GM10847 (cell line): ENCODE measurements at regions not wholly inside any gene's neighbourhood (a gene's known extent, or its start where the extent isn't known, plus 50 kb on each side); places are given as distances from the start of the nearest gene placed in this dataset.

ENCODE experiments used
- POLR2A ChIP-seq: IDR thresholded peaks from 2 replicates; pipeline ENCODE4 v1.6.1; 2011; ENCODE audit not compliant: insufficient read length; ENCODE audit errors: extremely low read depth

DNA sequence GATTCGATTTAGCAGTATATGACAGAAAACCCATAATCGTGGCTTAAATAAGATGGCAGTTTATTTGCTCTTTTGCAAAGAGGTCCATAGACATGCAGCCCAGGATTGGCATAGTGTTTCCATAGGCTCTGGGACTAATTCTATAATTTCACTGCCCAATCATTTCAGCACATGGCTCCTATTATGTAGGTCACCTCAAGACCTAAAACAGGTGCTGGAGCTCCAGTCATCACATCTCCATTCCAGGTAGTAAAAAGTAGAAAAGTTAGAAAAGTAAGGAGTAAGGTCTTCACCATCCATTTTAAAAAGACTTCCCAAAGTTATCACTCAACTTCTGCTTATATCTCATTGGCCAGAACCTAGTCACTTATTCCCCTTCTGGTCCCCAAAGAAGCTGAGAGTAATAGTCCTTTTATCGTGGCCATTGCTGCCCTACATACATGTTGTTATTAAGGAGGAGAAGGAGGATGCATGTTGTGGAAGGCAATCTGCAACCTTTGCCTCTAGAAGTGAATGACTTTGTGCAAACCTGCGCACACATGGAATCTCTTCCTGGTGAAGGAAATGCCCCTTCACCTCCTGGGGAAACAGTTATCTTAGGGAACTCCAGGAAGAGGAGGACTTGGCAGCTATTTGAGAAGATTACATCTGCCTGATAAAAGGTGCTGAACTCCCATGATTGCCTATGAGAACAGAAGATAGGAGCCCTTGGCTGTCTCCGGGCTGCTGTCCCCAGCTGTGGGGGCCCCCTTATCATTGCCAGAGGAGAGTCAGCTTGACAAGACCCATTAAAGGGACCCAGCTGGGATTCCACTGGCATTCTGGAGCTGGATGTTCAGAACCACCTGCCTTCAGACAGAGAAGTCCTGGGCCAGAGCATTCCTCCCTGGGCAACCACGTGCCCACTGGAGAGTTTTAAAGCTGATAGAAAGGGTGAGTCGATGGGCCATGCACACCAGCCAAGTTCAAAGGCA, 330.6 kb upstream of the ZMIZ1 start:
- no peak for TF ChIP-seq POLR2A

DNA sequence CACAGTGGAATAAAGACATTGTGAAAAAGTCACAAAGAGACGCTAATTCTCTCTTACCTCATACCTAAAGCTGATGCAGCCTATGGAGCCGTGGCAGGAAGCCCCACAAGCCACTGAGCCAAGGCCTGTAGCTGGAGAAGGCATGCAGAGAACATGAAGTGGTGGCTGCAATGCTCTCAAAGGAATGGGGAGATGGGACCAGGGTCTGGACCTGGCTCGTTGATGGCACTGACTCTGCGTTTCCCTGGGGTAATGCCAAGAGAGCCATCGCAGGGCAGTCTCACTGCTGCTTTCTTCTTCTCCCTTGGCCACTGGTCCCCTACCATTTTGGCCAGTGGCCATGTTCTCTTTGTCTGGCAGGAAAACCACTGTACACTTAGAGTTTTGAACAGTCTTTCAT, 329.9 kb upstream of the ZMIZ1 start:
- TF ChIP-seq POLR2A = no peak

DNA sequence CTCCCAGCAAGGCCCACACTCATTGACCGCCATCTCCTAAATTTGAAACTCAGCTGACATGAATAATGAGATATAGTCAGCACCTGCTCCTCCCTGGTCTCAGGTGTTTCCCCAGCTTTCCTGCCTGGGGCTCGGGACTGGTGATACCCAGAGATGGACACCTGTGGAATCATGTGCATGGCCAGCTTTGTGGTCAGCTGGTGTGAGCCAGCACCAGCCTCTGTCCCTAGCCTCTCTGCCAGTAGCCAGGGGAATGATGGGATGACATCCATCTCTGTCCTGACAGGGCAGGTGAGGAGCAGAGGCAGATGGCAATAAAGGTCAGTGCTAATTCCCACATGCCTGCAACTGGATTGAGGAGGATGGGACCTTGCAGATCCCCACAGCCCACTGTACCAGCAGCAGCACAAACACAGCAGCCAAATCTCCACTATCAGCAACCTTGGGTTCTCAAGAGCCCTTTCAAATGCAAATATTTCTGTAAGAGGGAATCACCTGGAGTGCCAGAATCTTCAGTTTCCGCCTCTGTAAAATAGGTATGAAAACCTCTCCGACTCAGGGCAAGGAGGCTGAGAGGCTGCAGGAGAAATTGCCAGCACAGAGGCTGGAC, 329.2 kb upstream of the ZMIZ1 start:
- no peak for TF ChIP-seq POLR2A

DNA sequence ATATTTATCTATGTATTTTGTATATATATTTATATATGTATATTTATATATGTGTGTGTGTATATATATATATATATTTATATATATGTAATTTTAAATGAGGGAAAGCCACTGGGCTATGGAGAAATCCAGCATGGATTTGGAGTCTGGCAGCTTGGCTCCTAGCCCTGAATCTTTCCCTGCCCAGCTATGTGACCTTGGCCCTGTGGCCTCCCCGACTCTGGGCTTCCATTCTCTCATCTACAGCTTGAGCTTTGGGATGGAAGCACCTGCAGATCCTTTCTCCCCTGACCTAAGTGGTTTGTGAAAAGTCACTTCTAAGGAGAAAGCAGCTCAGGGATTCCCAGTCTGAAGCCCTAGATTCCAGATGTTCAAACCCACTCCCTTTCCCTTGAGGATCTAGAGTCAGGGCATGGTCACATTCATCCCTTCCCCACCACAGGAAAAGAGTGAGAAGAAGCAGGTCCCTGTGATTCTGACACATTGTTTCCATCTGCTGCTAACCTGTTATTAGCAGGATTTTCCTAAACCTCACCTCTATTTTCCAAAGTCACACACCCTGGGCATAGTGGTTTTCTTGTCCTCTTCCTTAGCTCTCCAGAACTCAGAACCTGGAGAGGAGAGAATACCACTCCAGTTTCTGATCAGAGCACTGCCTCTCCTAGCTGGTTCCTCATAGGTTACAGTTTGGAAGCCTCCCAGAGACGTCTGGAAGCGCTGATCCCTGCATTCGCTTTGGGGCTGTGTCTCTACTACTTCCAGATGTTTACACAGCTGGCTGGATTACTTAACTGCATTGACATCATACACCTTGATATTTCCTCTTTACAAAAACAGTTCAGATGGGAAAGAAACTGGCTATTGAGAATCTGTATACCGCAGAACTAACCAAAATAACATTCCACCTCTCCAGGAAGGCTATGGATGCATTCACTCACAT, 327.5 kb upstream of the ZMIZ1 start:
- no peak for TF ChIP-seq POLR2A

DNA sequence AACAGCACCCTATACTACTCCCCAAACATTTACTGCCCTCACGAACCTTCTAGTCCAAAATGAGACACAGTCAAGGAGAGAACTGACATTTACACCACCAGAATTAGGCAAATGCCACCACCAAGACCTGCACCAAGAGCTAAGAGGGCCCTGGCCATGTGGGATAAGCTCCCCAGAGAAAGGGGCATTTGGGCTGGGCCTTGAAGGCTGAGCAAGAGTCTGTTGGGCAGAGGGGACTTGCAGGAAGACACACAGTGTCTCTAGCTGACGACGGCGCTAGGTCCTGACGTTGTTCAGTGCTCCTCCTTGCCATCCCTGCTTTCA, 326.4 kb upstream of the ZMIZ1 start:
- no peak for TF ChIP-seq POLR2A

DNA sequence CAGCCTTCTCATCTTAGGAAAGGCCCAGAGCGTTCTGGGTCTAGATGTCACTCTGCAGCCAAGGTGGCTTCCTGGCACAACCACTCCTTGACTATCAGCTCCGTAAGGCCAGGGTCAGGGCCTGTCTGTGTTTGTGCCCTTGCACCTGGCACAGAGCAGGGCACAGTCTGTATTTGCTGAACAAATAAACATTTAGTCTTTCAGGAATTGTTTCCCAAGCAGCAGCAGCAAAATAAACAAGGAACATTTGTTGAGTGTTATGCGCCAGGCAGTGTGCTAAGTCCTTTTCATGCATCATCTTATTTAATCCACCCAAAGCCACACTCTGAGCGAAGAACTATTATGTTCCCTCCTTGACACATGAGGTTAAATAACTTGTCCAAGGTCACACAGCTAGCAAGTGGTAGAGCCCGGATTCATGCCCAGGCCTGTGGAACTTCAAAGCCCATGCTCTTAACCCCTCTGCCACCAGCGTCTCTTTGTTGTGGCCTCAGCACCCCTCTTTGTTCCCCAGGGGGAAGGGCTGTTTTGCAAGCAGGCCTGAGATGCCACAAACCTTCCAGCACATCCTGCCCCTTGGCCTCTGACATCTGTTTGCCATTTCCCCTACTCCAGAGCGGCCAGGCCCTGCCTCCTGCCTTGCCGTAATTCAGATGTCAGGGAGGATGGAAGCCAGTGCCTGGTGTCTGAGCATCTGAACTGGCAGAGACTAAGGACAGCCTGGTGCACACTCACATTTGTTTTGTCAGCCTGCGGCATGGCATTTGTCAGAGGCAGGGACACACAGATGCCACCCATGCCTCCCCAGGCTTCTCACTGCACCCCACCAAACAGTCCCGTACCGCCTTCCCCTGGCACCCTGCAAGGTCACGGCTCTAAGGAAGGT, 325.8 kb upstream of the ZMIZ1 start:
- no peak for TF ChIP-seq POLR2A

DNA sequence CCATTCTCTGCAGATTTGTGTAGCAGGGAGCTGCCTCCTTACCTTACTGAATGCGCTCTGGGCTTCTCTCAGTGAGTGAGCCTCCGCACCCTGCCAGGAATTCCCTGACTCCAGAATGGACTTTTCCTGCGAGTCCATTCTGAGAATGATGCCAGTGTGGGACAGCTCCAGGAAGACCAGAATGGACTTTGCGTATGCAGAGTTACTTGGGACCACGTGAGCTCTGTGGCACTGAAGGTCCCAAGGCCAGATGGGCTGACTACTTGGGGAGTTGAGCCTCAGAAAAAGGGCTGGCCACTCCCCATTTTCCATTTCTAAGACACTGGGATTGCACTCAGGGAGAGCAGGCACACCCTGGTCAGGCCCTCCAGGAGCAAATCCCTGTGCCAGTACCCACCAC, 324.7 kb upstream of the ZMIZ1 start:
- TF ChIP-seq POLR2A = no peak

DNA sequence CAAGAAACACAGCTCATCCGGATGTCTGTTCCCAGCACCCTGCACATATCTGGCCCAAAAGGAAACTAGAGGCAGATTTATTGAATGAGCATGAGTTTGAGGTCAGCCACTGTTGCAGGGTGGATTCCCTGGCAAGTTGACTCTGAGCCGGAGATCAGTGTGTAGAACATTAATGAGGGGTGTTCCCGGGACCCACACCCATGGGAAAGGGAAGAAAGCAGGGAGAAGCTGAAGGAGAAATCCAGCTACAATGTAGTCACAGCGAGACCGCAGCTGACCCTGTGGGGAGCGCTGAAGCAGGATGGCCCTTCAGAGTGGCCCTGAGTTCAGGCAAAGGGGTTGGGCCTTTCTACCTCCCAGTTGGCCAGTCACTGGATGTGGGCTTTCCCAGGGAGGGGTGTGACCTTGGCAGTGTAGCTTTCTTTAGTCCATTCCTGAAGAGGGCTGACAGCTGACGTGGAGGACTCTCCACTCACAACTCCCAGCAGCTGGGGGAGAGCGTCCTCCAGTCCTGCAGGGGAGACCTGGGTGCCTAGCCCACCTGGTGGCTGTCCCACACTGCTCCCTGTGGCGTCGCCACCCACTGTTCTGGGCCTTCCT, 324.2 kb upstream of the ZMIZ1 start:
- TF ChIP-seq POLR2A = no peak

DNA sequence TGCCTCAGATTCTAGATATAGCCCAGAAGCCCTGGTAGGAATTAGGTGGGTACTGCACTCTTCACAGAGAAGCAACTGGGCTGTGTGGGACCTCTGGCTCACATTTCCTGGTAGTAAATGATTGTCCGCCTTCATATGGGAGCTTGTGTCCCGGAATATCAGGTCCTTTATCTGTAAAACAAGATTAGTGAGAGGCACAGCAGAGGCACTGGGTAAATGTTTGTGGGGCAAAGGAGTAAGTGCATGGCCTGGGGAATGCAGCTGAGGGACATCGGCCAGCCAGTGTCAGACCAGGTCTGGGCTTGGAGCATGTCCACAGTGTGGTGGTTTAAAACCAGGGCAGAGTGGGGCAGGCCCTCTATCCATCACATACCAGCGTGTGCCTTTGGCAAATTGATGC, 323.3 kb upstream of the ZMIZ1 start:
- TF ChIP-seq POLR2A = no peak

DNA sequence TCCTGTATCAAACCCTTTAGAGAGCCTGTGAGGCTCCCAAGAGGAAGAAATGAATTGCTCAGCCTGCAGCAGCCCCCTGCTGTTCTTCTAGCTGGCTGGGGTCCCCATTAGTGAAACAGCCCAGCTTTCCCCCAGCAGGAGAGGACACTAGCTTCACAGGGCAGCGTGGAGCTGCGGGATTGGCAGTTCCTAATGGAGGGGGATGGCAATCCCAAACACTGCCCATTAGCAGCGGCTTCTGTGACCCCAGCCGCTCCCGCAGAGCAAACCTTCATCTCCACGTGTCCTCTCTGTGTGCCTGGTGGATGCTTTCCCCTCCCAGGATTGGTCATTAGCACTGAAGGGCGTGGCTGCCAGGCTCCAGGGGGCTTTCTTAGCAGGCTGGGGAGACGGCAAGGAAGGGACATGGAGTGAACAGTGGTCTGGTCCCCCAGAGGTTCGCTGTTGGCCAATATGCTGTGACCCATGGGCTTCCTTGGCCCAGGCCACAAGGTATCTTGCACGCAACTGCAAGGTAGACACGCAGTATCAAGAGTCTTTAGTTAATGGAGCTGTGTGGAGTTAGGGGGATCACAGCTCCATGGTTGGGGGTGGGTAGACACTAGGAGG, 322.5 kb upstream of the ZMIZ1 start:
- TF ChIP-seq POLR2A = no peak

DNA sequence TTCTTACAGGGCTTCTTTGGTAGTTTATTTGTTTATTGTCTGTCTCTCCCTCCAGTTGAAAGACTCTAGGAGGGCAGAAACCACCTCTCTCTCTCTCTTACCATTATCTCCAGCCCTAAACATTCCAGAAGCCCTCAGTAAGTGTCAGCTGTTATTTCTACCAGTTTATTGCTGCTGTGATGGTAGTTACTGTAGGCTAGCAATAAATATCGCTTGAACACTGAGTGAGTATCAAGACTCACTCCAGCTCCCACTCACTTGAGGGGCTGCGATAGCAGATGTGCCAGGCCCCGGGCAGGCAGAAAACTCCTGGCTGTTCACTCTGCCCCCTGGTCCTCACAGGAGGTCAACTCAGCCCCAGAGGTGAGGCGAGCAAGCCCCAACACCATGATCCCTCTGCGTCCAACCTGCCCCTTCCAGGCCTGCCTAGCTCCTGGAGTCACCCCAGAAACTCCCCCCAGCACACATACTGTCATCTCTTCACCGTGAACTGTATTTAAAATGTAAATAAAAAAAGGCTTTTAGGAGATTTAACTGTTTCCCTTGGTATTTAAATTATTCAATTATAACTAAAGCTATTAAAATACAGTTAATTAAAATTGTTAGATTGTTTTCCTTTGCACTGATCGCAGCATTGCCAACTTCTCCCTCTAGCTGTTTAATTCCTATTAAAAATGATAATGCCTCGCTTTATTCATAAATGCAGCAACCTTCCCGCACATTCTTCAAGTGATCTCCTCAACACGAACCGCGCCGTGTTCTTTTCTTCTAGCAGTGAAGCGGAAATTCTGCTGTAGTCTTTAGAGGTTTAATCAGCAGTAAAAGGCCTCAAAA, 321.1 kb upstream of the ZMIZ1 start:
- no peak for TF ChIP-seq POLR2A

DNA sequence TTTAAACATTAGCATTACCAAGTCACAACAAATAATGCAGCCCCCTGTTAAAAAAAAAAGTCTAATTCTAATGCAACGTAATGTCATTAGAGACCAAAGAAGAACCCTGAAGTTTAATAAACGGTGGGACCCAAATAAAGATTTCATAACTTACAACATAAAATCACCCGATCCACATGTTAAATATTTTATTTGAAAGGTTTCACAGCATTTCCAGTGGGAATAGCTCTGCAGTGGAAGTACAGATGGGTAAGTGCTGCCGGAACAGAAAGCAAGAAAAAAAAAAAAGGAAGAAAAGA, 320.6 kb upstream of the ZMIZ1 start:
- TF ChIP-seq POLR2A = no peak

DNA sequence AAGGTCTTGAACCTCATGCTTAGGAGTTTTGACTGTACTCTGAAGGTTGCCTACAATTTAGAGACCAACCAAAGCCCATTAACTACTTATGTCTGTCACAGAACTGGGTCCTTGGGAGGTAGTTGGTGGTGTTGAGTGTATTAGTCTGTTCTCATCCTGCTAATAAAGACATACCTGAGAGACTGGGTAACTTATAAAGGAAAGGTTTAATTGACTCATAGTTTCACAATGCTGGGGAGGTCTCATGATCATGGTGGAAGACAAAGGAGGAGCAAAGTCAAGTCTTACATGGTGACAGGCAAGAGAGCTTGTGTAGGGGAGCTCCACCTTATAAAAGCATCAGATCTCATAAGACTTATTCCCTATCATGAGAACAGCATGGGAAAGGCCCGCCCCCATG, 319.6 kb upstream of the ZMIZ1 start:
- TF ChIP-seq POLR2A = no peak
